Fibroblast of peridontal ligament (primary cell): ENCODE measurements at regions not wholly inside any gene's neighbourhood (a gene's known extent, or its start where the extent isn't known, plus 50 kb on each side); places are given as distances from the start of the nearest gene placed in this dataset.
"Not testable (repeated sequence)": the region's sequence is repeated elsewhere in the genome, so short reads cannot be mapped to it uniquely, and the experiment has no call there.

Experiments
- DNase-seq: peaks from one replicate; pipeline ENCODE4 v3.0.0-alpha.2; 2010; ENCODE audit errors: extremely low read depth

DNA sequence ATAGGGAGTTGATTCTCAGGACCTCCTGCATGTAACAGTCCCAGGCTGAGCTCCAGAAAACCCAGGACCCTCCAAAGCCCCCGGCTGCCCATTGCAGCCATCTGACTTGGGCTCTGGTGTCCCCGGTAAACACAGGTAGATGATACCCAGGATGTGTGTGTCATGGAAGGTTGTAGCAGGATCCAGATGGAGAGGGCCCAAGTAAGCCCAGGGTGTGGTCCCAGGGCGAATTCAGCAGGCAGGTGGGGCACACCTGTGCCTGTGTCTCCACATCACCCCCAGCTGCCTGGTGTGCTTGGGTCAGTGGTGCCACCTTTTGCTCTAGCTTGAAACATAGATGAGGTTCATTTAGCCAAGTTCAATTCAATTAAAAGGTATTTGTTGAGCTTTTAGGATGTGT lies 524.1 kb downstream of the GLRX3 start:
- no peak for DNase-seq

DNA sequence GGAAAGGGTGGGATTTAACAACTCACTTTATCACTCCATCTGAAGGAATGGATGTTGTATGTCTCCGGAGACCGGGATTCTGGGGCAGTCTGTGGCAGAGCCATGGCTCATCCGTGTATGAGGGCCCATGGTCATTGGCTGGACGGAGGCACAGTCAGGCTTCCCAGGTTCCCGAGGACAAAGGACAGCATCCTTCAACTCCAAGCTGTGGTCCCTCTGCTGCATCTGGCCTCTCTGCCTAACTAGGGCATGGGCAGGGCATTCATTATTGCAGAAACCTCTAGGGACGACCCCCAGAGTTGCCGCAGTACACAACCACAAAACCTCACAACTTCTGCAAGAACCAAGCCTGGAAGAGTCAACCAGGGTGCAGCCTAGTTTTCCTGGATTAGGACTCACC lies 525.2 kb downstream of the GLRX3 start:
- DNase-seq = no peak

GRCh38 chr10:130662775-130663174 lies 526.6 kb downstream of the GLRX3 start:
- DNase-seq = no peak

- no peak for DNase-seq
These were observed 528.3 kb downstream of the GLRX3 start for GRCh38 chr10:130664526-130664925.

GRCh38 chr10:130666215-130666614 lies 530.0 kb downstream of the GLRX3 start:
- DNase-seq = no peak

DNA sequence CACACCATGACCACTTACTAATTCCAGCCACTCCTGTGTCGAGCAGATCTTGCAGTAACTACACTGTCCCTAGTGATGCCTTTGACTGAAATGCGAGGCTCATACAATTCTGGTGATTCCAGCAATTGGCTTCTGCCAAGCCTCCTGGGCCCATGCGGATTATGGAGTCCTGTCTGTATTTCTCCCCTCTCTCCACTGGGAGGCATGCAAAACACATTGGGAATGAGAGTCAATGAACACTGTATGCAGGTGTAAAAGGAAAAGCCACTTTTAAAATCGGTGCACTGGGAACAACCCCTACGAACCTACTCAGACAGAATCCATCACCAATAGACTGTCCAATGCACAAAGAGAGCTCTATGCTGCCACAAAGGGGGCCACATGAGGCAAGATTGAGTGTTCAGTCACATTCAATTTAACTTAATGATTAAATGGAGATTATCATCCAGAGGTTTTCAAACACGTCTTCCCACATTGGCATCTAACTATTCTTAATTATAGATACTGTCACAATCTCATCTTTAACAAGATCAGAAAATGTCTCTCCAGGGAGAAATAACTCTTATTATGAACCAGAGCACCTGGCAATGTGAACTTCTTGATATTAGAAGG lies 550.6 kb downstream of the GLRX3 start:
- DNase-seq = no peak

DNA sequence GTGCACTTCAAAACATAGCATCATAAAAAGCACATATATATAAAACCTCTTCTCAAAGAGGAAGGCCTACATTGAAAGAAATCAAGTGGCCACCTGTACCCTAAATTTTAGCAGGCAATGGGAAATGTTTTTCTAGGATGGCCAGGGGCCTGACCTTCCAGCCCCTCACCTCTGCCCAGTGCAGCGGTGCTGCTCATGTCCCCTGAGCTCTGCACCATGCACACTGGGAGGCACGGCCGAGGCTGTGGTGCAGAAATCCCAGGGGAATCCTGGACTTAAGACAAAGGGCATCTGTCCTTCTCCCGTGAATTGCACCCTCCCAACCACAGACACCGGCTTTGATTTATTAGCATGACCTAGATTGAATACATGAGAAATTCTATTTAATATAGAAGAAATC lies 551.4 kb downstream of the GLRX3 start:
- DNase-seq = no peak

GRCh38 chr10:130689743-130690626 lies 553.8 kb downstream of the GLRX3 start:
- DNase-seq = no peak

DNA sequence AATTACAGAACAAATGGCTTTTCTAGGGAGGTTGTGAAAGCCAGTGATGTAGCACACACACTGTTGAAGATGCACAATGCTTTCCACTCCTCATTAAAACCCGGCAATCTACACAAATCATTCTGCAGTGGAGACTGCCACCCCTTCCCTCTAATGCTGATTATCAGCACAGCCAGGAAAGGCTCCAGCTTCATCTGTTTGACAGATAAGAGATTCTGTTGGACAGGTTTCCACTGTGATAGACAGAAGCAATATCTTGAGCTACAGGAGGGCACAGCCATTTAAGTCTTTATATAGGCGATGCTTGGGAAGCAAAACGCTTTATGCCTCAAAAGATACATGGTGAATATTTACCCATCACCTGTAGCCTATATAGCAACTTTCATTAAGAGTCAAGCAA lies 555.6 kb downstream of the GLRX3 start:
- DNase-seq = no peak

DNA sequence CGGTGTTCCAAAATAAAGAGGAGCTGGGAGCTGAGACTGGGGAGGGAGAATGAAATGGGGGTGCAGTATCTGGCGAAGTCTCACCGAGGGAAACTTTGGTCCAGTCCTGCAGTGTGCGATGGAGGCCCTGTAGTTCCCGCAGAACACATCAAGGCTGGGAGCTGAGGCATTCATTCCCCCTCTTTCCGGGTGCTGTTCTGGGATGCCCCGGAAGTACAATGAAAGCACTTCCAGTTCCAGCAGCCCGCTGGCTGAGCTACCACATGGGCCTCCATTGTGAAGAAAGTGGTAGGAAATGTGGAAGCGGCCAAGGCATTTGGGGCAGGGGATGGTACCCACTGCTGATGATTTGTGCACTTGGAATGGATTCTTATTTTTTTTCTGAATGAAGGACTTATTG lies 560.7 kb downstream of the GLRX3 start:
- DNase-seq = no peak

- no peak for DNase-seq
These were observed 571.3 kb downstream of the GLRX3 start for GRCh38 chr10:130707389-130707979.

- no peak for DNase-seq
These were observed 572.4 kb downstream of the GLRX3 start for GRCh38 chr10:130708465-130709070.

DNA sequence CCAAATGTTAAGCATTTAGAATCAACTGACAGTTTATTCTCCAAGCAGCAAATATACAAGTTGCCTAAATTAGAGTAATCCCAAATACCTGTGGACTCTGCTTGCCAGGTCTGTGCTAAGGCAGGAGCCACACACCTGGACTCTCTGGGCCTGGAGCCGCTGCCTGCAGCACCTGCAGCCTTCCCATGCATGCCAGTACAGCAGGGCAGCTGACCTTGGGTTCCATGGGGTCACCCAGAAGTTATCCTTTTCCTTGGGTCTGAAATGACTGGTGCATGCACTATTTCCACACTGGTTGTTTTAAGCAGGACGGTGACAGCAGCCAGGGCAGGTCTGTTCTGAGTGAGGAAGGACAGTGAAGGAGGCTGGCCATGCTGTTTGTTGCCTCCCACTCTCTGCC lies 573.2 kb downstream of the GLRX3 start:
- no peak for DNase-seq

GRCh38 chr10:130711072-130711471 lies 574.9 kb downstream of the GLRX3 start:
- DNase-seq = no peak

- no peak for DNase-seq
These were observed 576.9 kb downstream of the GLRX3 start for GRCh38 chr10:130713135-130713534.

DNA sequence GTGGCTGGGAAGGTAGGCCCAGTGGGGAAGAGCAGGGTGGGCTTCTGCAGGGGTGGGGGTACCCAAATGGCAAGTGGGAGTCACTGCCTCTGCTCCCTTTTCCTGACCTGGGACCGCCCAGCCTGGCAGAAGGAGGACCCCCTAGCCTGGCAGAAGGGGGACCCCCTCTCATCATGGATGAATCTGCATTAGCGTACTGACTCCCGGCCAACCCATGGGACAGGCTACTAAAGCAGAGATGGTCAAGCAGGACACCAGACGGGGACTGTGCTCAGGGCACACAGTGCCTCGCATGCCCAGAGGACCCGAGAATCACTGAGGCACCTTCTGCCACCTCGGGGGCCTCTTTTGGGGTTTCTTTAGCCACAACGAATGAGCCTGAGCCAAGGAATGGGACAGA lies 577.5 kb downstream of the GLRX3 start:
- DNase-seq = no peak

DNA sequence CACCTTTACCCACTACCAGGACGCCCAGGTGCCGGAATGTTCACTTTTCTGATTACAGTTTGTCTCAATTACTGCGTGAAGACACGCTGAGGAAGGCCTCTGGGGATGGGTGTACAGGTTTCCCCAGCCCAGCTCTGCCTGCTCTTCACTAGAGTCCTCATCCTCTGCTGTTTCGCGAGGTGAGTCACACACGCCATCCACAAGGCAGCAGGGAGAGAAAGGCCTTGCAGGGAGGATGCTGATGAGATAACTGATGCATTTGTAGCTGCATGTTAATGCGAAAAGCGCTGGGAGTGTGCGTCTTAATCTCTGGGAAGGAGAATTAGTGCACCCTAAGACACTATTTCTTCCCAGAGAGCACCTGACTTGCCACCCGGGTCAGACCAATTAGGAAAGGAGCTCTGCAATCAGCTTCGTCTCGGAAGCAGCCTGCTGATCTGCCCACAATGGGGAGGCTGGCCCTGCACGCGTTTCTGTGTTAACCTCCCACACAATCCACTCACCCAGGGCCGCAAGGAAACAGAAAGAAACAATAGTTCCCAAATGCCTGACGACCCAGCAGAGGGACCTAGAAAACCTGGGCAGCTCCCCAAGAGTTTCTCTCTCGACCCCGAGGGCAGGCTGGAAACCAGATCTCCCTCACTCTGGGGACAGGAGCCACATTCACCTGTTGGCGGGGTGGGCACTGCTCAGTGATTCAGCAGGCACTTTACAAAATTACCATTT lies 578.7 kb downstream of the GLRX3 start:
- no peak for DNase-seq

- DNase-seq = no peak
These were observed 579.8 kb downstream of the GLRX3 start for GRCh38 chr10:130715686-130716670.

GRCh38 chr10:130717083-130717482 lies 580.9 kb downstream of the GLRX3 start:
- no peak for DNase-seq

DNA sequence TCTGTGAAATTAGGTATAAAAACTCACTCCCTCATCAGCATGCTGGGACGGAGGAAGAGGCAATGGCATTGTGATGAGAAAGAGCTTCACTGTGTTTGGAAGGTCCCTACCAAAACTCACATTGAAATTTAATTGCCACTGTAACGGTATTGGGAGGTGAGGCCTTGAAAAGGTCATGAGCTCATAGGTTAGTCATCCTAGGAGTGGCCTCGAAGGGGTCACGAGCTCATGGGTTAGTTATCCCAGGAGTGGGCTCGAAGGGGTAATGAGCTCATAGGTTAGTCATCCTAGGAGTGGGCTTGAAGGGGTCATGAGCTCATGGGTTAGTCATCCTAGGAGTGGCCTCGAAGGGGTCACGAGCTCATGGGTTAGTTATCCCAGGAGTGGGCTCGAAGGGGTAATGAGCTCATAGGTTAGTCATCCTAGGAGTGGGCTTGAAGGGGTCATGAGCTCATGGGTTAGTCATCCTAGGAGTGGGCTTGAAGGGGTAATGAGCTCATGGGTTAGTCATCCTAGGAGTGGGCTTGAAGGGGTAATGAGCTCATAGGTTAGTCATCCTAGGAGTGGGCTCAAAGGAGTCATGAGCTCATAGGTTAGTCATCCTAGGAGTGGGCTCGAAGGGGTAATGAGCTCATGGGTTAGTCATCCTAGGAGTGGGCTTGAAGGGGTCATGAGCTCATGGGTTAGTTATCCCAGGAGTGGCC lies 582.7 kb downstream of the GLRX3 start:
- DNase-seq = not testable (repeated sequence)
